Common myeloid progenitor, CD34-positive (primary cell): ENCODE measurements at regions not wholly inside any gene's neighbourhood (a gene's known extent, or its start where the extent isn't known, plus 50 kb on each side); places are given as distances from the start of the nearest gene placed in this dataset.
"Not testable (repeated sequence)": the region's sequence is repeated elsewhere in the genome, so short reads cannot be mapped to it uniquely, and the experiment has no call there.

Experiments used
- CTCF ChIA-PET: fragments of 350-600 bp; sonication (Branson Sonifier 250); formaldehyde crosslinking; loops from one replicate; lab custom pipeline; 2021; ENCODE audit warnings: antibody characterized with exemption; lab: Charles Lee
- POLR2A ChIA-PET: fragments of 350-600 bp; sonication (Branson Sonifier 250); formaldehyde crosslinking; loops from one replicate; lab custom pipeline; 2021; ENCODE audit warnings: antibody characterized with exemption; lab: Charles Lee
- DNase-seq, 3 donors: peaks; one replicate each; pipeline versions ENCODE4 v3.0.0 to v3.0.0-alpha.2; 2013
- H3K27ac ChIP-seq, 2 experiments: 1 replicate in 1 of 2; 2 replicates in 1 of 2; pipeline ENCODE4 v1.7.0; 2013; ENCODE audit warnings: inconsistent platforms in 2 of 2, low read length in 2 of 2, mild to moderate bottlenecking in 2 of 2, low read depth in 1 of 2, moderate library complexity in 1 of 2; ENCODE audit not compliant: severe bottlenecking in 2 of 2, insufficient read depth in 1 of 2, poor library complexity in 1 of 2
- H3K27me3 ChIP-seq, 5 experiments: replicated peaks in 2 of 5; 1 replicate in 3 of 5; 2 replicates in 2 of 5; pipeline versions ENCODE4 v1.6.1 to v1.7.0; 2013; ENCODE audit warnings: low read length in 4 of 5, mild to moderate bottlenecking in 2 of 5, moderate library complexity in 2 of 5, inconsistent platforms in 1 of 5; ENCODE audit not compliant: insufficient read depth in 5 of 5, control insufficient read depth in 4 of 5
- H3K36me3 ChIP-seq, 4 experiments: 1 replicate in 2 of 4; 2 replicates in 2 of 4; pipeline versions ENCODE4 v1.6.1 to v1.7.0; 2013; ENCODE audit warnings: low read length in 3 of 4, control low read depth in 1 of 4, mild to moderate bottlenecking in 1 of 4; ENCODE audit not compliant: control insufficient read depth in 4 of 4, insufficient read depth in 4 of 4
- H3K4me1 ChIP-seq, 4 experiments: 1 replicate in 3 of 4; 2 replicates in 1 of 4; pipeline versions ENCODE4 v1.6.1 to v1.7.1; 2013; ENCODE audit warnings: low read length in 3 of 4, mild to moderate bottlenecking in 3 of 4, control low read depth in 1 of 4, inconsistent platforms in 1 of 4, moderate library complexity in 1 of 4; ENCODE audit not compliant: control insufficient read depth in 4 of 4, insufficient read depth in 4 of 4; ENCODE audit errors: control extremely low read depth in 1 of 4
- H3K4me3 ChIP-seq, 7 experiments: 1 replicate in 4 of 7; 2 replicates in 3 of 7; pipeline versions ENCODE4 v1.5.1 to v1.7.0; 2013; ENCODE audit warnings: mild to moderate bottlenecking in 7 of 7, low read length in 6 of 7, moderate library complexity in 6 of 7, inconsistent platforms in 2 of 7, low read depth in 2 of 7, control low read depth in 1 of 7; ENCODE audit not compliant: insufficient read depth in 4 of 7, control insufficient read depth in 1 of 7; ENCODE audit errors: extremely low read depth in 1 of 7
- H3K9me3 ChIP-seq, 5 experiments: 1 replicate in 4 of 5; 2 replicates in 1 of 5; pipeline versions ENCODE4 v1.6.1 to v1.7.1; 2013; ENCODE audit warnings: low read length in 4 of 5, mild to moderate bottlenecking in 2 of 5, inconsistent platforms in 1 of 5, low read depth in 1 of 5, moderate library complexity in 1 of 5; ENCODE audit not compliant: control insufficient read depth in 4 of 5, insufficient read depth in 2 of 5; ENCODE audit errors: control extremely low read depth in 1 of 5
- WGBS: methylation state at CpG from one replicate; pipeline ENCODE4 v1.1.5; 2013; ENCODE audit not compliant: insufficient coverage; 5-methylcytosine and 5-hydroxymethylcytosine counted together

DNA sequence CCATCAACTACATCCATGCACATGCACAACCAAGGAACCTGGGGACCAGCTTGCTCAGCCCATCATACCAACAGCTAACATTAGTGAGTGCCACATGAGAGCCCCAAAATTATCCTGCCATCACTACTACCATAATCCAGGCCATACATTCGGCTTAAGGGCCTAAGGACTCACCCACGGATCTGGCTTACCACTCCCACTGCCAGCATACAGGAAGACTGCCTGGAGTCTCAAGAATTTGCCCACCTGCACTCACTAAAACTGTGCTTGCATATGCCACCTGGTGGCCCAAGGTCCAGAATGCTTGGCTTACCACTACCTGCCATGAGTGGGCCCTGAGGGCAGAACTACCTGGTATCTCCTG lies 1562.9 kb upstream of the PRR20A start:
- H3K4me3 ChIP-seq, result no peak overlapping the region
- POLR2A ChIA-PET, result no interaction called here
- 83% methylated on average over 1 of the region's 2 CpGs for WGBS

DNA sequence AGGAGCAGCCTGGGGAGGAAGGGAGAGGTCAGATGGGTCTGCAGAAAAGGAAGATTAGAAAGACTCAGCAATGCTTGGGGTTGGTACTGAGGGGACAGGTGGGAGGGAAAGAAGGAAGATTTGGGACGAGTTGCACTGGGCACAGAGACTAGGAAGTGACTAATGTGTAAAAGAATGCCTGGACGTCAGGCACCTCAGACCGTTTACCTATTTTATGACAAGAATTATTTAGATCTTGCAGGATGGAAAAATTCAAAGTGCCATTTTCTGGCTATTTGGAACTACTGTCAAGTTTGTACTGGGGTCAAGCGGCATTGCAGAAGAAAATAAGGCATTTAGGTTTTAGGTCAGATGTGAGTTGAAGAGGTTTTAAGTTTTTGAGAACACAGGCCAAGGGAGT lies 1558.4 kb upstream of the PRR20A start:
- DNase-seq, H3K36me3 ChIP-seq, POLR2A ChIA-PET, H3K27ac ChIP-seq, H3K27me3 ChIP-seq, H3K4me3 ChIP-seq, H3K9me3 ChIP-seq, CTCF ChIA-PET, H3K4me1 ChIP-seq: not testable (repeated sequence)
- WGBS, result no CpG with 5 or more reads among the region's 4 CpGs

More for the DNA sequence above, 1562.9 kb upstream of the PRR20A start:
- Histone ChIP-seq H3K27me3 (no peaks in the 10 kb centered on the region), H3K9me3 (no peaks in the 10 kb centered on the region), H3K4me1 (no peaks in the 10 kb centered on the region), H3K27ac (no peak overlapping the region), H3K36me3 (no peaks in the 10 kb centered on the region)
- CTCF ChIA-PET, result no interaction called here
- DNase-seq, result no peak

DNA sequence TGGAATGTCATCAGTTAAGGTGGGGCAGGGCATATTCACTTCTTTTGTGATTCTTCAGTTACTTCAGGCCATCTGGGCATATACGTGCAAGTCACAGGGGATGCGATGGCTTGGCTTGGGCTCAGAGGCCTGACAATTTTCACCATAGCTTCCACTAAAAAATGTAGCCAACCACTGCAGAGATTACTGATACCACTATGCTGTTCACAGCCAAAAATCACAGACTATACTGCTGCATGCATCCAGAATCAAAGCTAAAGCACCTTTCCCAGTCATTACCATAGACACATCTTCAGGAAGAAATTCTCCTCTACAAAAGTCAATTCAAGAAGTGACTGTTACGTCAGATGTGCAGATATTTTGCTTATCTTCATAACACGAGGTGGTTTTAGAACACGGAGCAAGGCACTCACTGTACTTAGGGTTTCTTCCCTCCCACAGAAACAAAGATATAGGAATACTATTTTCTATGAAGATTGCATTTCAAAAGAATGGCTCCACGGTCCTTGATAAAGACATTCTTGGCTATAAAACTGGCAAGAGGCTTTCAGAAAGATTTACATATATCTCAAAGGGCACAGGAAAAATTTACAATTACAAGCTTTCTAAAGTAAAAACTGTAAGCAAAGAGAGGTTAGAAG lies 1556.6 kb upstream of the PRR20A start:
- no peak for DNase-seq
- Histone ChIP-seq H3K27me3 (no peaks in the 10 kb centered on the region), H3K27ac (no peak overlapping the region), H3K36me3 (no peaks in the 10 kb centered on the region), H3K4me3 (no peak overlapping the region), H3K4me1 (no peaks in the 10 kb centered on the region), H3K9me3 (no peaks in the 10 kb centered on the region)
- ChIA-PET CTCF (no interaction called here), POLR2A (no interaction called here)
- WGBS, result 86% methylated on average over 1 of the region's 6 CpGs

DNA sequence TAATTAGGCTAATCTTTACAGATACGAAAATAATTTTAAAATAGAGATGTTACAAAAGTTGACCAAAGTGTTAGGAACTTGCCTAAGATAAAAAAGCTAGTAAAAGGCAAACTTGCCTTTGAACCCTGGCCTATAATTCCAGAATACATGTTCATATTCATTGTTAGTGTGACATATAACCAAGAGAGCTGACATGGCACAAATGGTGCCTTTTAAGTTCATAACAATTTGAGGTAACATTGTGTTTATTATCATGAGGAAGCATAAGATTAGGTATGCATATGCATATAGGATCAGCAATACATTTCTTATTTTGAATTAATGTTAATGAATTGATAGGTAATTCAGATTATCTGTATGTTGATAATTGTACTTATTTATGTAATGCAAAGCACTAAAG lies 1537.9 kb upstream of the PRR20A start:
- Histone ChIP-seq H3K27me3 (no peaks in the 10 kb centered on the region), H3K27ac (no peak overlapping the region), H3K4me1 (no peaks in the 10 kb centered on the region), H3K36me3 (no peaks in the 10 kb centered on the region), H3K4me3 (no peak overlapping the region), H3K9me3 (no peaks in the 10 kb centered on the region)
- CTCF ChIA-PET, result no interaction called here
- POLR2A ChIA-PET, result no interaction called here
- WGBS, result no CpG with 5 or more reads among the region's 1 CpG
- no peak for DNase-seq

DNA sequence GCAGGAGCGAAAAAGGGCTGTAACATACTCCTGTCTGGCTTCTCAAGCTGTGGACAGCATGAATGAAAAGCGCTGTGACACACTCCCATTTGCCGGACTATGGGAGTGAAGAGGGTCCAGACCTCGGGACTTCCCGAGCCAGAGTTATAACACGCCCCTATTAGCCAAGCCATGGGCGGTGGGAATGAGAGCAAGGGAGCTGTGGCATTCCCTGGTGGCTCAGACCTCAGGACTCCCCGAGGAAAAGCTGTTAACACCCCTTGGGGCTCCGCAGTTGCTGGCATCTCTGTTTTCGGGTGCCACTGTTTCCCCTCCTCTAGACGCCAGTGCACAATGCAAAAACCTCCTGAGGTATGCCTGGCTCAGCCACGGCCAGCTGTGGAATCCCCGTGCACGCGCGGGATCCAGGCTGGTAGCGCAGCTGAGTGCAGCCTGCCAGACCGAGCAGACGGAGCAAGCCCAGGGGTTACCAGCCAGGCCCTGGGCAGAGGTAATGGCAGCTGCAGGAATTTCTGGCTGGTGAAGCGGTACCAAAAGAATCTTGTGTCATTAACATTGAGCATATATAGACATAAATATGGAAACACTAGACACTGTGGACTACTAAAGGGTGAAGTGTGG lies 1534.6 kb upstream of the PRR20A start:
- POLR2A ChIA-PET, result no interaction called here
- CTCF ChIA-PET, result no interaction called here
- 96% methylated on average over 18 of the region's 20 CpGs for WGBS

DNA sequence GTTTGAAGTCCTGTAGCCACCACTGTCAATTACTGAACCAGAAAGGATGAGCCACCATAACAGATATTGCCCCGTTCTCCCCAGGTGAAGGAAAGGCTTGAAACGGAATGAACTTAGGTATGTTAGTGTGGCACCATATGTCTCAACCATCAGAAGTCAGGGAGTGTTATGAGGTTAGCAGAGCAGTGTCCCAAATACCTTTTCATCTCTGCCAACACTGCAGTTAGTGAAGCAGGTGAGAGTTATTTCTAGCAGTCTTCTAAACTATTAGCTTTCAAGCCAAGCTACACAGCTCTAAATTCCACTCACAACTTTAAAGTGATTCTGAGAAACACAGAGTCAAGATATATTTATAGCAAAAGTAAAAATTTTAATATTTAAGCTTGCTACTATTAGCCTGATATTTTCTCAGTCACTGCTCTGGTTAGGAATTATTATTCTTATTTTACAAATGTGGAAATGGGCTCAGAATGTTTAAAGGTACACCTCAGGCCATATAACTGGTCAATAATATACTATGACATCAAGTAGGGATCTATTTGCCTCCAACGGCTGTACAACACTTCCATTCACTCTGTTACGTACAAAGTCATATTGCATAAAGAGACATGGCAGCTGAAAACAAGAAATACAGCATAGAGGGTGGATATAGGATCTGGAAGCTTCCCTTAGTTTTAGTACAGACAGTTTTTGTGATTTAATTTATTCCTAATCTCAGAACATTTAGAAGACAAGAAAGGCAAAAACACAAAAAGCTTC lies 1527.1 kb upstream of the PRR20A start:
- WGBS, result no CpG with 5 or more reads among the region's 4 CpGs
- Histone ChIP-seq H3K27me3 (no peaks in the 10 kb centered on the region), H3K4me3 (no peak overlapping the region), H3K4me1 (no peaks in the 10 kb centered on the region), H3K27ac (no peak overlapping the region), H3K36me3 (no peaks in the 10 kb centered on the region), H3K9me3 (no peaks in the 10 kb centered on the region)
- POLR2A ChIA-PET, result no interaction called here
- no peak for DNase-seq
- CTCF ChIA-PET, result no interaction called here

More for the DNA sequence above, 1534.6 kb upstream of the PRR20A start:
- no peak for DNase-seq
- Histone ChIP-seq H3K36me3 (no peaks in the 10 kb centered on the region), H3K27me3 (no peaks in the 10 kb centered on the region), H3K4me1 (no peaks in the 10 kb centered on the region), H3K9me3 (no peaks in the 10 kb centered on the region), H3K4me3 (no peak overlapping the region), H3K27ac (no peak overlapping the region)

DNA sequence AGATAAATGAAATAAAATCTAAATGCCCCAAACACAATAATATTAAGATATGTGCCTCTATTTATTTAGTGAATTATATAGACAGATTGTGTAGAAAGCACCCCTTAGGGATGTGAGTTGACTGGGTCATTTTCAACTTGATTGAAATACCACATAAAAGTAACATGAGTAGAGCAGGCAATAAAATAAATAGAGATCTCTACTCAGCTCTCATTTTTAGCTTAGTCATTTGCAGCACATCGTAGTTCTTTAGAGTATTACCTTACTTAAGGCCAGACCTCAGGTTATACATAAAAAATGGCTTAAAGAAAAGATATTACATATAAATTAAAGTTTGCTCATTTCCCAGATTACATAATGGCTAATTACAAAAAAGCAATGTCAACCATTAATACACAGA lies 1525.6 kb upstream of the PRR20A start:
- ChIA-PET CTCF (no interaction called here), POLR2A (no interaction called here)
- Histone ChIP-seq H3K4me1 (no peaks in the 10 kb centered on the region), H3K27ac (no peak overlapping the region), H3K27me3 (no peaks in the 10 kb centered on the region), H3K4me3 (no peak overlapping the region), H3K36me3 (no peaks in the 10 kb centered on the region), H3K9me3 (no peaks in the 10 kb centered on the region)
- no peak for DNase-seq
- no CpG with 5 or more reads among the region's 1 CpG for WGBS
